PC-3 (cell line): ENCODE measurements at regions not wholly inside any gene's neighbourhood (a gene's known extent, or its start where the extent isn't known, plus 50 kb on each side); places are given as distances from the start of the nearest gene placed in this dataset.
A peak's percentile ranks its signal among the peaks of the same experiment; 100 is the strongest.

Experiments
- ATAC-seq: fragments of 200-7000 bp; cut with Tn5 transposase; 2 replicates; pipeline ENCODE4 v1.9.1; 2020; ENCODE audit warnings: mild to moderate bottlenecking, moderate library complexity
- BruUV-seq: library from RNA; stranded (reverse); fragments of 400-500 nt; replicated peaks from 2 replicates; lab custom pipeline; 2021; lab: Mats Ljungman, UMichigan
- CTCF ChIA-PET: fragments of 300-600 bp; sonication (Branson Sonifier 250); formaldehyde crosslinking; loops from one replicate; lab custom pipeline; 2022; ENCODE audit warnings: antibody characterized with exemption; lab: Charles Lee
- POLR2A ChIA-PET: fragments of 300-600 bp; sonication (Branson Sonifier 250); formaldehyde crosslinking; loops from one replicate; lab custom pipeline; 2022; ENCODE audit warnings: antibody characterized with exemption; ENCODE audit not compliant: unreplicated experiment; lab: Charles Lee
- DNase-seq: peaks from one replicate; pipeline ENCODE4 v3.0.0-alpha.2; 2015
- H2AFZ ChIP-seq: fragments of 300-600 bp; sonication (generic); 2 replicates; pipeline ENCODE4 v1.6.0; 2016; ENCODE audit warnings: antibody characterized with exemption, low read length
- H3F3A ChIP-seq: fragments of 300-600 bp; sonication (generic); one replicate; pipeline ENCODE4 v1.6.0; 2017; ENCODE audit warnings: antibody characterized with exemption, low read length, control low read depth, mild to moderate bottlenecking; ENCODE audit not compliant: unreplicated experiment
- H3K27ac ChIP-seq: fragments of 300-600 bp; sonication (generic); 2 replicates; pipeline ENCODE4 v1.5.1; 2016; ENCODE audit warnings: mild to moderate bottlenecking, low read length
- H3K27me3 ChIP-seq: fragments of 300-600 bp; sonication (generic); 2 replicates; pipeline ENCODE4 v1.6.1; 2016; ENCODE audit warnings: low read length, mixed read lengths
- H3K36me3 ChIP-seq: fragments of 300-600 bp; sonication (generic); 2 replicates; pipeline ENCODE4 v1.6.1; 2016; ENCODE audit warnings: low read depth, mixed run types, low read length, mixed read lengths
- H3K4me1 ChIP-seq: fragments of 300-600 bp; sonication (generic); 2 replicates; pipeline ENCODE4 v1.5.1; 2016; ENCODE audit warnings: low read length; ENCODE audit not compliant: insufficient read depth
- H3K4me2 ChIP-seq: fragments of 300-600 bp; sonication (generic); 2 replicates; pipeline ENCODE4 v1.6.0; 2016; ENCODE audit warnings: low read length
- H3K4me3 ChIP-seq: fragments of 300-600 bp; sonication (generic); 2 replicates; pipeline ENCODE4 v1.5.1; 2016; ENCODE audit warnings: mild to moderate bottlenecking, low read length, mixed read lengths
- H3K79me2 ChIP-seq: fragments of 300-600 bp; sonication (generic); 2 replicates; pipeline ENCODE4 v1.6.1; 2017; ENCODE audit warnings: low read length, mixed read lengths
- H3K9ac ChIP-seq: fragments of 300-600 bp; sonication (generic); 2 replicates; pipeline ENCODE4 v1.6.0; 2016; ENCODE audit warnings: mild to moderate bottlenecking, low read length
- H3K9me2 ChIP-seq: fragments of 300-600 bp; sonication (generic); replicated peaks from 2 replicates; pipeline ENCODE4 v1.6.1; 2016; ENCODE audit warnings: mixed run types, low read length, mixed read lengths
- H3K9me3 ChIP-seq: fragments of 300-600 bp; sonication (generic); 2 replicates; pipeline ENCODE4 v1.6.1; 2016; ENCODE audit warnings: low read length, mixed read lengths
- H4K20me1 ChIP-seq: fragments of 300-600 bp; sonication (generic); 2 replicates; pipeline ENCODE4 v1.6.1; 2016; ENCODE audit warnings: low read length, mixed read lengths
- CTCF ChIP-seq: fragments of 300-600 bp; sonication (generic); conservative IDR thresholded peaks from 2 replicates; pipeline ENCODE4 v1.5.1; 2017; ENCODE audit warnings: antibody characterized with exemption, low read depth, mild to moderate bottlenecking, low read length
- EZH2 ChIP-seq: fragments of 300-600 bp; sonication (generic); IDR thresholded peaks from one replicate; pipeline ENCODE4 v1.6.1; 2017; ENCODE audit warnings: antibody characterized with exemption, mild to moderate bottlenecking, low read length; ENCODE audit not compliant: unreplicated experiment
- EZH2phosphoT487 ChIP-seq: fragments of 300-600 bp; sonication (generic); IDR thresholded peaks from 2 replicates; pipeline ENCODE4 v1.6.1; 2018; ENCODE audit warnings: mild to moderate bottlenecking, antibody characterized with exemption, low read length, borderline replicate concordance
- intact Hi-C: fragments of 100-400 bp; cut with micrococcal nuclease; formaldehyde crosslinking; loops from 2 replicates; pipeline ENCODE4 v1.9.0; 2023

DNA sequence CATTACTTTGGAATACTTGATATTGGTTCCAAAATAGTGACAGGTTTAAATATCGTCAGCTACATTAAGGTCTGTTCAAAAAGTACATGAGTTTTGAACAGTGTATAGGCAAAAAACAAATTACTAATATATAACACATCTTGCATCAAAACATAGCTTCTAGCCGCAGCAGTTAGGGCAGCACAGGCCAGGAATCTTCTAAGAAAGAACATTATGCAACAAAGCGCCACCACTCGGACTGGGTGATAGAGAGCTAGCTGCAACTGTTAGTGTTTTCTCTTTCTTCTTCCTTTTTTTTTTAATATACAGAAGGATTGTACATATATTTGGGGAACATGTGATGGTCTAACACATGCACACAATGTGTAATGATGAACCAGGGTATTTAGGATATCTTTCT is 504.5 kb downstream of the NR2F1-AS1 start:
- H3K9ac ChIP-seq, result no peak overlapping the region
- no peaks in the 10 kb centered on the region for H3K9me3 ChIP-seq
- no peaks in the 10 kb centered on the region for H3K9me2 ChIP-seq
- no peaks in the 10 kb centered on the region for H3K79me2 ChIP-seq
- no peak for DNase-seq
- no peaks in the 10 kb centered on the region for H4K20me1 ChIP-seq
- H3K4me3 ChIP-seq, result no peak overlapping the region
- no peaks in the 10 kb centered on the region for H3K27me3 ChIP-seq
- 0 out of 2 replicates have a peak overlapping the region, but pooled peaks have one; percentile 90 for H3K27ac ChIP-seq
- H3K4me1 ChIP-seq, result peaks cover 55% of the 10 kb centered on the region
- no peak overlapping the region for H3K4me2 ChIP-seq
- H3F3A ChIP-seq, result peaks cover 9% of the 10 kb centered on the region
- H3K36me3 ChIP-seq, result no peaks in the 10 kb centered on the region
- no peak overlapping the region for H2AFZ ChIP-seq
- TF ChIP-seq CTCF (no peak), EZH2 (no peak), EZH2phosphoT487 (no peak)
- no peak for ATAC-seq
- POLR2A ChIA-PET, result interaction anchor here (0.6 kb wide), 1 partner anchor 506 kb away, joined by 3 read pairs; the partner anchor contains the start of gene NR2F1
- CTCF ChIA-PET, result no interaction called here
- no TSS peak for BruUV-seq
- intact Hi-C loops, result loop anchor here (5.0 to 10.0 kb wide), 9 partner anchors 116 to 711 kb away; no protein-coding TSS in a partner anchor

DNA sequence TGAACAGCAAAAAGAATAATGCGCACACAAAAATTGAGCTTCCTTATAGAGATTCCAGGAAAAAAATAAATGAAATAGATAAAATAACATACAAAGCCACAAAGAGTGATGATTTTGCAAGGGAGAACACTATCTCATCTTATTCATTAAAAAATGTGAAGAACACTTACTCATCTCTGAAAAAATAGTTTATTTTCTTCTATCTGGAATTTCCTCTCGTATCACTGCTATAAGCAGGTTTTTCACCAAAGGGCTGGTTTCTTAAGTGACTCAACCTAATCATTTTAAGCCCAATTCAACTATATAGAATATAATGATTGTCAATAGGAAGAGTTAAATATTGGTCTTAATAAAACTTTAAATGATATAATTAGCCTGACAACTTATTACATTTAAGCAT is 504.9 kb downstream of the NR2F1-AS1 start:
- Histone ChIP-seq H3K27ac (no peak overlapping the region), H3K9ac (no peak overlapping the region), H3K9me3 (no peaks in the 10 kb centered on the region), H3K79me2 (no peaks in the 10 kb centered on the region), H3K4me1 (peaks cover 59% of the 10 kb centered on the region), H3K4me2 (no peak overlapping the region), H3K9me2 (no peaks in the 10 kb centered on the region), H3K27me3 (no peaks in the 10 kb centered on the region), H4K20me1 (no peaks in the 10 kb centered on the region), H3F3A (peaks cover 9% of the 10 kb centered on the region), H2AFZ (no peak overlapping the region), H3K36me3 (no peaks in the 10 kb centered on the region), H3K4me3 (no peak overlapping the region)
- DNase-seq (no peak), ATAC-seq (no peak)
- no TSS peak for BruUV-seq
- CTCF ChIA-PET, result no interaction called here
- intact Hi-C loops, result loop anchor here (5.0 to 10.0 kb wide), 9 partner anchors 116 to 711 kb away; no protein-coding TSS in a partner anchor
- POLR2A ChIA-PET, result no interaction called here
- no peak for TF ChIP-seq EZH2
- no peak for TF ChIP-seq CTCF
- no peak for TF ChIP-seq EZH2phosphoT487

- Histone ChIP-seq H3K9ac (peak overlapping the region; percentile 54), H3K27ac (peak overlapping the region; percentile 88), H3K9me3 (no peaks in the 10 kb centered on the region), H3K4me1 (peaks cover 54% of the 10 kb centered on the region), H3K79me2 (no peaks in the 10 kb centered on the region), H2AFZ (peak overlapping the region; percentile 3; the same call in 1 of the 2 replicates), H3K27me3 (no peaks in the 10 kb centered on the region), H3K4me2 (peak overlapping the region; percentile 70), H3K9me2 (no peaks in the 10 kb centered on the region), H3F3A (peaks cover 9% of the 10 kb centered on the region), H4K20me1 (no peaks in the 10 kb centered on the region), H3K36me3 (no peaks in the 10 kb centered on the region), H3K4me3 (no peak overlapping the region)
- DNase-seq (no peak), ATAC-seq (peak; percentile 2; the same call in 1 of the 2 replicates)
- TF ChIP-seq EZH2, result no peak
- CTCF ChIA-PET, result no interaction called here
- POLR2A ChIA-PET, result interaction anchor here (0.6 kb wide), 1 partner anchor 269 kb away, joined by 3 read pairs; no protein-coding TSS in a partner anchor
- intact Hi-C loops, result loop anchor here (10.0 kb wide), 5 partner anchors 159 to 509 kb away; no protein-coding TSS in a partner anchor
- TSS peak; percentile 80 for BruUV-seq
These were observed 507.5 kb downstream of the NR2F1-AS1 start for GRCh38 chr5:93073547-93073946.
